ENCODE measurements at regions not wholly inside any gene's neighbourhood (a gene's known extent, or its start where the extent isn't known, plus 50 kb on each side); places are given as distances from the start of the nearest gene placed in this dataset.

DNA sequence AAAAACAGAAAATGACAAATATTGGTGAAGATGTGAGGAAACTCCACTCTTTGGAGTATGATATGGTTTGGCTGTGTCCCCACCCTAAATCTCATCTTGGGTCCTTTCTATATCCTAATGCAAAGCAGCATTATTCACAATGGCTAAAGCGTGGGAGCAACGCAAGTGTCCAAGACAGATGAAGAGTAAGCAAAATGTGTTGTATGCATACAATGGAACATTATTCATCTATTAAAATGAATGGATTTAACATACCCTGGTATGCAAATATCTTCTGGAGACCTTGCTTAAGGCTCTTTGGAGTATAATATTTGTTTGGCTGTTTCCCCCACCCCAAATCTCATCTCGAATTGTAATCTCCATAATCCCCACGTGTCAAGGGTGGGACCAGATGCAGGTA lies 839.8 kb upstream of the POM121L12 start:
- no peak overlapping the region for H2BK20ac ChIP-seq (ENCODE audit: low read depth, low read length)
- no peaks in the 10 kb centered on the region for H3K36me3 ChIP-seq (ENCODE audit: control insufficient read depth, insufficient read depth, low read length)
- H3K79me1 ChIP-seq (ENCODE audit: low read depth in 1 of 2, low read length in 2 of 2): no peaks in the 10 kb centered on the region
- H4K8ac ChIP-seq (ENCODE audit: low read depth in 2 of 2, low read length in 2 of 2): no peak overlapping the region
- WGBS, 2 experiments (ENCODE audit: extremely low coverage in 2 of 2, insufficient read length in 1 of 2): no CpG with 5 or more reads among the region's 4 CpGs
- no peak overlapping the region for H2AK9ac ChIP-seq (replicated peaks; ENCODE audit: low read depth, low read length, poor library complexity)
- no peak overlapping the region for H2AK5ac ChIP-seq (ENCODE audit: low read depth, low read length)
- no peak overlapping the region for H2BK15ac ChIP-seq (ENCODE audit: low read depth, low read length)
- H3K56ac ChIP-seq (ENCODE audit: extremely low read depth, insufficient read depth, low read length): no peak overlapping the region
- no peak overlapping the region for H3K4me3 ChIP-seq (ENCODE audit: insufficient read depth, low read depth, low read length)
- no peak for TF ChIP-seq FOS (IDR thresholded peaks at IDR 0.05; ENCODE audit: low read depth, low read length)
- TF ChIP-seq RFX5 (IDR thresholded peaks at IDR 0.05; ENCODE audit: low read depth, low read length): no peak
- no peak for TF ChIP-seq MXI1 (IDR thresholded peaks at IDR 0.05; ENCODE audit: borderline replicate concordance, low read depth, low read length)
- no peak for TF ChIP-seq MAFK (IDR thresholded peaks at IDR 0.05; ENCODE audit: low read depth, low read length)
- no peak for TF ChIP-seq CHD1 (IDR thresholded peaks at IDR 0.05; ENCODE audit: low read depth, low read length)
- no peak for TF ChIP-seq MAZ (IDR thresholded peaks at IDR 0.05; ENCODE audit: borderline replicate concordance, low read depth, low read length)
- no peak for TF ChIP-seq SMC3 (IDR thresholded peaks at IDR 0.05; ENCODE audit: low read depth, low read length)
- TF ChIP-seq RAD21 (IDR thresholded peaks at IDR 0.05; ENCODE audit: low read length): no peak
- TF ChIP-seq ELK1 (IDR thresholded peaks at IDR 0.05; ENCODE audit: borderline replicate concordance, low read depth, low read length): no peak
- no peak for TF ChIP-seq POLR2A (IDR thresholded peaks at IDR 0.05; ENCODE audit: low read depth, low read length)
- no peak for TF ChIP-seq BHLHE40 (IDR thresholded peaks at IDR 0.05; ENCODE audit: low read depth, low read length)
- no peak for TF ChIP-seq CTCF (conservative IDR thresholded peaks at IDR 0.05; ENCODE audit: low read depth, low read length)
- no peak for TF ChIP-seq RCOR1 (IDR thresholded peaks at IDR 0.05; ENCODE audit: insufficient replicate concordance, low read length)
- TF ChIP-seq NFE2L2 (IDR thresholded peaks at IDR 0.05; ENCODE audit: low read depth, low read length): no peak
- TF ChIP-seq, protein P1, sequence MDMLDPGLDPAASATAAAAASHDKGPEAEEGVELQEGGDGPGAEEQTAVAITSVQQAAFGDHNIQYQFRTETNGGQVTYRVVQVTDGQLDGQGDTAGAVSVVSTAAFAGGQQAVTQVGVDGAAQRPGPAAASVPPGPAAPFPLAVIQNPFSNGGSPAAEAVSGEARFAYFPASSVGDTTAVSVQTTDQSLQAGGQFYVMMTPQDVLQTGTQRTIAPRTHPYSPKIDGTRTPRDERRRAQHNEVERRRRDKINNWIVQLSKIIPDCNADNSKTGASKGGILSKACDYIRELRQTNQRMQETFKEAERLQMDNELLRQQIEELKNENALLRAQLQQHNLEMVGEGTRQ (IDR thresholded peaks at IDR 0.05; ENCODE audit: low read depth, low read length): no peak
- no peak for TF ChIP-seq CEBPB (IDR thresholded peaks at IDR 0.05; ENCODE audit: low read depth, low read length)
- H3K9ac ChIP-seq (ENCODE audit: low read depth, low read length): no peak overlapping the region
- H3K27ac ChIP-seq (ENCODE audit: insufficient read depth, low read length): no peak overlapping the region
- H2BK5ac ChIP-seq (ENCODE audit: low read depth, low read length, poor library complexity, severe bottlenecking): no peak overlapping the region
- no peak overlapping the region for H3K4me2 ChIP-seq (ENCODE audit: low read depth, low read length)
- H3K9me1 ChIP-seq (ENCODE audit: insufficient read depth, low read length): no peaks in the 10 kb centered on the region
- H2BK120ac ChIP-seq (ENCODE audit: low read depth, low read length): no peak overlapping the region
- H3K23ac ChIP-seq (ENCODE audit: low read depth, low read length): no peak overlapping the region
- dilution Hi-C loops (cut with HindIII; ENCODE audit: low sequenced_read_pairs, unreplicated experiment) (no loop called here), in situ Hi-C loops (cut with MboI; ENCODE audit: low sequenced_read_pairs) (no loop called here), intact Hi-C loops (cut with micrococcal nuclease) (no loop called here)
- H4K20me1 ChIP-seq (ENCODE audit: insufficient read depth, low read length): no peaks in the 10 kb centered on the region
- CTCF ChIA-PET: no interaction called here
- no TSS peak for BruUV-seq (replicated peaks)
- H3K4me1 ChIP-seq (ENCODE audit: control insufficient read depth, insufficient read depth, low read length): no peaks in the 10 kb centered on the region
- peaks cover 3% of the 10 kb centered on the region; the same call in 1 of the 2 replicates for H3K9me3 ChIP-seq (ENCODE audit: control insufficient read depth, insufficient read depth, low read length)
- ATAC-seq (ENCODE audit: low read depth) (no peak), DNase-seq (no peak)
- H3K4ac ChIP-seq (ENCODE audit: low read depth, low read length): no peak overlapping the region
- POLR2A ChIA-PET (ENCODE audit: unreplicated experiment): no interaction called here
- no peak overlapping the region for H2AFZ ChIP-seq (replicated peaks; ENCODE audit: low read length, poor library complexity)
- H3K27me3 ChIP-seq (ENCODE audit: control insufficient read depth, insufficient read depth, low read length): no peaks in the 10 kb centered on the region
- H3K14ac ChIP-seq (replicated peaks; ENCODE audit: low read depth, low read length): no peak overlapping the region
- H4K91ac ChIP-seq (ENCODE audit: insufficient read depth, low read depth, low read length): no peak overlapping the region
- no peak overlapping the region for H3K18ac ChIP-seq (ENCODE audit: low read depth, low read length)
- no peak overlapping the region for H4K5ac ChIP-seq (ENCODE audit: low read depth, low read length)
